ENCODE measurements at regions not wholly inside any gene's neighbourhood (a gene's known extent, or its start where the extent isn't known, plus 50 kb on each side); places are given as distances from the start of the nearest gene placed in this dataset.

- Histone ChIP-seq H3K27me3 (ENCODE audit: insufficient read depth, low read length, poor library complexity) (no peaks in the 10 kb centered on the region), H3K27ac (ENCODE audit: low read length) (no peak overlapping the region), H4K20me1 (ENCODE audit: insufficient read depth, low read length) (no peaks in the 10 kb centered on the region), H3K4me1 (ENCODE audit: insufficient read depth, low read length) (no peaks in the 10 kb centered on the region), H3K9me3 (ENCODE audit: insufficient read depth, low read length, severe bottlenecking) (no peaks in the 10 kb centered on the region), H2AFZ (ENCODE audit: low read depth, low read length) (no peak overlapping the region), H3K4me2 (ENCODE audit: insufficient read depth, low read length) (no peak overlapping the region), H3K79me2 (ENCODE audit: insufficient read depth, low read length) (no peaks in the 10 kb centered on the region), H3K4me3 (ENCODE audit: low read depth in 1 of 2, low read length in 2 of 2) (no peak overlapping the region), H3K9ac (ENCODE audit: low read depth, low read length) (no peak overlapping the region), H3K36me3 (ENCODE audit: insufficient read depth, low read length) (no peaks in the 10 kb centered on the region)
- DNase-seq (no peak), ATAC-seq (ENCODE audit: insufficient read depth, low read depth) (no peak)
- TF ChIP-seq CTCF (IDR thresholded peaks at IDR 0.05; ENCODE audit: borderline replicate concordance, extremely low read depth, low read length, poor library complexity, severe bottlenecking) (no peak), EZH2 (IDR thresholded peaks at IDR 0.05; ENCODE audit: borderline replicate concordance, low read depth, low read length, severe bottlenecking) (no peak)
Measured at GRCh38 chr2:66303471-66303870, 131.5 kb upstream of the MEIS1 start.

- no peak for DNase-seq
Measured at GRCh38 chr2:66301767-66302140, 133.2 kb upstream of the MEIS1 start.

GRCh38 chr2:66301022-66301766 lies 133.7 kb upstream of the MEIS1 start:
- Histone ChIP-seq H2AFZ (ENCODE audit: low read depth, low read length) (no peak overlapping the region), H3K9me3 (ENCODE audit: insufficient read depth, low read length, severe bottlenecking) (no peaks in the 10 kb centered on the region), H3K4me3 (ENCODE audit: low read depth in 1 of 2, low read length in 2 of 2) (no peak overlapping the region), H3K4me2 (ENCODE audit: insufficient read depth, low read length) (no peak overlapping the region), H3K79me2 (ENCODE audit: insufficient read depth, low read length) (no peaks in the 10 kb centered on the region), H3K27me3 (ENCODE audit: insufficient read depth, low read length, poor library complexity) (no peaks in the 10 kb centered on the region), H4K20me1 (ENCODE audit: insufficient read depth, low read length) (no peaks in the 10 kb centered on the region), H3K4me1 (ENCODE audit: insufficient read depth, low read length) (no peaks in the 10 kb centered on the region), H3K36me3 (ENCODE audit: insufficient read depth, low read length) (no peaks in the 10 kb centered on the region), H3K9ac (ENCODE audit: low read depth, low read length) (no peak overlapping the region), H3K27ac (ENCODE audit: low read length) (no peak overlapping the region)
- DNase-seq (no peak), ATAC-seq (ENCODE audit: insufficient read depth, low read depth) (no peak)
- TF ChIP-seq EZH2 (IDR thresholded peaks at IDR 0.05; ENCODE audit: borderline replicate concordance, low read depth, low read length, severe bottlenecking) (no peak), CTCF (IDR thresholded peaks at IDR 0.05; ENCODE audit: borderline replicate concordance, extremely low read depth, low read length, poor library complexity, severe bottlenecking) (no peak)

More at GRCh38 chr2:66301767-66302140, 133.2 kb upstream of the MEIS1 start:
- Histone ChIP-seq H3K9me3 (ENCODE audit: insufficient read depth, low read length, severe bottlenecking) (no peaks in the 10 kb centered on the region), H3K36me3 (ENCODE audit: insufficient read depth, low read length) (no peaks in the 10 kb centered on the region), H4K20me1 (ENCODE audit: insufficient read depth, low read length) (no peaks in the 10 kb centered on the region), H3K4me1 (ENCODE audit: insufficient read depth, low read length) (no peaks in the 10 kb centered on the region), H3K4me2 (ENCODE audit: insufficient read depth, low read length) (no peak overlapping the region), H3K4me3 (ENCODE audit: low read depth in 1 of 2, low read length in 2 of 2) (no peak overlapping the region), H2AFZ (ENCODE audit: low read depth, low read length) (no peak overlapping the region), H3K27me3 (ENCODE audit: insufficient read depth, low read length, poor library complexity) (no peaks in the 10 kb centered on the region), H3K79me2 (ENCODE audit: insufficient read depth, low read length) (no peaks in the 10 kb centered on the region), H3K9ac (ENCODE audit: low read depth, low read length) (no peak overlapping the region), H3K27ac (ENCODE audit: low read length) (no peak overlapping the region)
- ATAC-seq (ENCODE audit: insufficient read depth, low read depth) = no peak
- TF ChIP-seq EZH2 (IDR thresholded peaks at IDR 0.05; ENCODE audit: borderline replicate concordance, low read depth, low read length, severe bottlenecking) (no peak), CTCF (IDR thresholded peaks at IDR 0.05; ENCODE audit: borderline replicate concordance, extremely low read depth, low read length, poor library complexity, severe bottlenecking) (no peak)
